H9 (cell line): ENCODE measurements at regions not wholly inside any gene's neighbourhood (a gene's known extent, or its start where the extent isn't known, plus 50 kb on each side); places are given as distances from the start of the nearest gene placed in this dataset.

ENCODE experiments used
- DNase-seq: peaks from one replicate; pipeline ENCODE4 v3.0.0-alpha.2; 2017
- H2AFZ ChIP-seq: one replicate; pipeline ENCODE4 v1.6.1; 2013; ENCODE audit warnings: mild to moderate bottlenecking, low read length, control low read depth, moderate library complexity
- H2AK5ac ChIP-seq: 2 replicates; pipeline ENCODE4 v1.6.1; 2013; ENCODE audit warnings: low read length, control low read depth, mixed read lengths; ENCODE audit not compliant: insufficient read length
- H2BK120ac ChIP-seq: one replicate; pipeline ENCODE4 v1.6.1; 2013; ENCODE audit warnings: low read depth, mild to moderate bottlenecking, low read length, control low read depth, inconsistent platforms; ENCODE audit not compliant: poor library complexity, severe bottlenecking
- H2BK12ac ChIP-seq: 2 replicates; pipeline ENCODE4 v1.6.1; 2013; ENCODE audit warnings: low read length, control low read depth, mixed read lengths, low read depth; ENCODE audit not compliant: insufficient read length
- H2BK15ac ChIP-seq: 2 replicates; pipeline ENCODE4 v1.6.1; 2013; ENCODE audit warnings: low read depth, low read length, control low read depth
- H2BK20ac ChIP-seq: one replicate; pipeline ENCODE4 v1.6.1; 2013; ENCODE audit warnings: low read depth, mild to moderate bottlenecking, low read length, control low read depth, inconsistent platforms; ENCODE audit not compliant: poor library complexity, severe bottlenecking
- H2BK5ac ChIP-seq: 2 replicates; pipeline ENCODE4 v1.6.1; 2013; ENCODE audit warnings: low read length, control low read depth, mixed read lengths; ENCODE audit not compliant: insufficient read length
- H3K14ac ChIP-seq: 2 replicates; pipeline ENCODE4 v1.6.1; 2013; ENCODE audit warnings: low read length, control low read depth; ENCODE audit not compliant: insufficient read depth
- H3K18ac ChIP-seq: 2 replicates; pipeline ENCODE4 v1.6.1; 2013; ENCODE audit warnings: low read depth, mild to moderate bottlenecking, mixed read lengths, low read length, control low read depth; ENCODE audit not compliant: insufficient read length
- H3K23ac ChIP-seq: 2 replicates; pipeline ENCODE4 v1.6.1; 2013; ENCODE audit warnings: low read length, control low read depth, mixed read lengths, low read depth; ENCODE audit not compliant: insufficient read length
- H3K23me2 ChIP-seq: 2 replicates; pipeline ENCODE4 v1.6.1; 2013; ENCODE audit warnings: low read depth, mild to moderate bottlenecking, mixed read lengths, low read length, control low read depth; ENCODE audit not compliant: insufficient read length, poor library complexity, severe bottlenecking
- H3K27ac ChIP-seq: 2 replicates; pipeline ENCODE4 v1.5.1; 2013; ENCODE audit warnings: low read length, control low read depth, mixed read lengths, low read depth; ENCODE audit not compliant: insufficient read length
- H3K27me3 ChIP-seq: 2 replicates; pipeline ENCODE4 v1.6.1; 2013; ENCODE audit warnings: low read length, control low read depth, inconsistent platforms; ENCODE audit not compliant: insufficient read depth
- H3K4ac ChIP-seq: 2 replicates; pipeline ENCODE4 v1.6.1; 2013; ENCODE audit warnings: low read depth, mild to moderate bottlenecking, control low read depth, inconsistent platforms, low read length, moderate library complexity
- H3K4me1 ChIP-seq: 2 replicates; pipeline ENCODE4 v1.6.1; 2013; ENCODE audit warnings: low read length, control low read depth, inconsistent platforms; ENCODE audit not compliant: insufficient read depth
- H3K4me2 ChIP-seq: 2 replicates; pipeline ENCODE4 v1.6.1; 2013; ENCODE audit warnings: low read length, control low read depth, mixed read lengths; ENCODE audit not compliant: insufficient read length, insufficient read depth
- H3K56ac ChIP-seq: 2 replicates; pipeline ENCODE4 v1.6.1; 2013; ENCODE audit warnings: low read depth, mild to moderate bottlenecking, mixed read lengths, low read length, control low read depth; ENCODE audit not compliant: insufficient read length
- H3K79me1 ChIP-seq: 2 replicates; pipeline ENCODE4 v1.6.1; 2013; ENCODE audit warnings: low read depth, mild to moderate bottlenecking, moderate library complexity, low read length, control low read depth, inconsistent platforms; ENCODE audit not compliant: insufficient read depth, poor library complexity, severe bottlenecking
- H3K79me2 ChIP-seq: 2 replicates; pipeline ENCODE4 v1.6.1; 2013; ENCODE audit warnings: low read length, control low read depth, inconsistent platforms; ENCODE audit not compliant: insufficient read depth
- H3K9ac ChIP-seq: 2 replicates; pipeline ENCODE4 v1.6.1; 2013; ENCODE audit warnings: low read length, control low read depth, mixed read lengths; ENCODE audit not compliant: insufficient read length; ENCODE audit errors: extremely low read depth
- H3K9me3 ChIP-seq: one replicate; pipeline ENCODE4 v1.6.1; 2013; ENCODE audit warnings: low read depth, low read length, inconsistent platforms; ENCODE audit not compliant: control insufficient read depth
- H3T11ph ChIP-seq: one replicate; pipeline ENCODE4 v1.6.1; 2013; ENCODE audit warnings: mild to moderate bottlenecking, low read length, control low read depth, inconsistent platforms
- H4K20me1 ChIP-seq: one replicate; pipeline ENCODE4 v1.6.1; 2013; ENCODE audit not compliant: control insufficient read depth, insufficient read length, insufficient read depth
- H4K5ac ChIP-seq: 2 replicates; pipeline ENCODE4 v1.6.1; 2013; ENCODE audit warnings: low read depth, mild to moderate bottlenecking, mixed read lengths, low read length, control low read depth; ENCODE audit not compliant: insufficient read length
- H4K8ac ChIP-seq: replicated peaks from 2 replicates; pipeline ENCODE4 v1.6.1; 2013; ENCODE audit warnings: low read length, control low read depth, mixed read lengths, low read depth; ENCODE audit not compliant: insufficient read length
- H4K91ac ChIP-seq: 2 replicates; pipeline ENCODE4 v1.6.1; 2013; ENCODE audit warnings: low read depth, mild to moderate bottlenecking, moderate library complexity, mixed read lengths, low read length, control low read depth; ENCODE audit not compliant: insufficient read length
- H3K27ac Mint-ChIP-seq, 3 experiments: 2 replicates in 2 of 3; 3 replicates in 1 of 3; pipeline ENCODE4 v1.8.0; 2020 to 2021; ENCODE audit warnings: mixed read lengths in 3 of 3, mild to moderate bottlenecking in 1 of 3, moderate library complexity in 1 of 3
- H3K27me3 Mint-ChIP-seq: 2 replicates; pipeline ENCODE4 v1.8.0; 2021; ENCODE audit warnings: low read depth, mild to moderate bottlenecking, moderate library complexity, mixed read lengths
- H3K36me3 Mint-ChIP-seq, 3 experiments: 2 replicates in 2 of 3; 3 replicates in 1 of 3; pipeline ENCODE4 v1.8.0; 2020 to 2021; ENCODE audit warnings: low read depth in 3 of 3, mixed read lengths in 3 of 3; ENCODE audit not compliant: insufficient read depth in 1 of 3
- H3K4me1 Mint-ChIP-seq, 2 experiments: 2 replicates each; pipeline ENCODE4 v1.8.0; 2020; ENCODE audit warnings: mixed read lengths in 2 of 2
- H3K4me3 Mint-ChIP-seq, 2 experiments: 2 replicates in 1 of 2; 3 replicates in 1 of 2; pipeline ENCODE4 v1.8.0; 2020 to 2021; ENCODE audit warnings: mild to moderate bottlenecking in 2 of 2, mixed read lengths in 2 of 2, moderate library complexity in 1 of 2
- H3K9me3 Mint-ChIP-seq, 2 experiments: 2 replicates in 1 of 2; 3 replicates in 1 of 2; pipeline ENCODE4 v1.8.0; 2020; ENCODE audit warnings: mild to moderate bottlenecking in 2 of 2, mixed read lengths in 2 of 2, moderate library complexity in 1 of 2
- WGBS: extraction: QIAGEN DNeasy Blood & Tissue Kit; methylation state at CpG from one replicate; pipeline ENCODE4 v1.1.7; 2013; ENCODE audit warnings: missing lambda C conversion rate, low lambda C conversion rate, mixed read lengths; ENCODE audit not compliant: insufficient read length; ENCODE audit errors: extremely low coverage; 5-methylcytosine and 5-hydroxymethylcytosine counted together
- TF ChIP-seq, protein P1 (sequence below): fragments of 200-600 bp; sonication (generic); conservative IDR thresholded peaks from 3 replicates; pipeline ENCODE4 v1.8.0; 2021; ENCODE audit warnings: antibody characterized with exemption, mild to moderate bottlenecking

DNA sequence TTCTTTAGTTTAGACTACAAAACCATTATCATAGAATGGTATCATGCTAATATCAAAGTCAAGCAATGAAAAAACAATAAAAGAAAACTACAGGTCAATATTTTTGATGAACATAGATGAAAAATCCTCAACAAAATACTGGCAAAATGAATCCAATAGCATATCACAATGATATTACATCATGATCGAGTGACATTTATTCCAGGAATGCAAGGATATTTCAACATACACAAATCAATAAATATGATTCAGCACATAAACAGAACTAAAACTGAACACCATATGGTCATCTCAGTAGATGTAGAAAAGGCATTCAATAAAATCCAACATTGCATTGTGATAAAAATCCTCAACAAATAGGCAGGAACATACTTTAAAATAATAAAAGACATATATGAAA, 1657.7 kb downstream of the KCNT2 start:
- H3K36me3 Mint-ChIP-seq, result no peaks in the 10 kb centered on the region
- no peak overlapping the region for H2BK20ac ChIP-seq
- no peaks in the 10 kb centered on the region for H3K23me2 ChIP-seq
- H3K27me3 Mint-ChIP-seq, result no peaks in the 10 kb centered on the region
- H3K14ac ChIP-seq, result no peak overlapping the region
- H3K27ac Mint-ChIP-seq, result no peak overlapping the region
- H3K79me1 ChIP-seq, result no peaks in the 10 kb centered on the region
- no peak overlapping the region for H2BK12ac ChIP-seq
- H2BK15ac ChIP-seq, result no peak overlapping the region
- H4K5ac ChIP-seq, result no peak overlapping the region
- no peaks in the 10 kb centered on the region for H3K4me1 ChIP-seq
- H3K4me2 ChIP-seq, result no peak overlapping the region
- no peak overlapping the region for H4K8ac ChIP-seq
- no peak overlapping the region for H3K23ac ChIP-seq
- H2AK5ac ChIP-seq, result no peak overlapping the region
- H3K18ac ChIP-seq, result no peak overlapping the region
- H3K56ac ChIP-seq, result no peak overlapping the region
- no peak overlapping the region for H3K27ac ChIP-seq
- peaks cover 0 to 3% of the 10 kb centered on the region in 2 experiments; a peak in 2 of 5 replicates for H3K9me3 Mint-ChIP-seq
- H4K91ac ChIP-seq, result no peak overlapping the region
- TF ChIP-seq, protein P1, sequence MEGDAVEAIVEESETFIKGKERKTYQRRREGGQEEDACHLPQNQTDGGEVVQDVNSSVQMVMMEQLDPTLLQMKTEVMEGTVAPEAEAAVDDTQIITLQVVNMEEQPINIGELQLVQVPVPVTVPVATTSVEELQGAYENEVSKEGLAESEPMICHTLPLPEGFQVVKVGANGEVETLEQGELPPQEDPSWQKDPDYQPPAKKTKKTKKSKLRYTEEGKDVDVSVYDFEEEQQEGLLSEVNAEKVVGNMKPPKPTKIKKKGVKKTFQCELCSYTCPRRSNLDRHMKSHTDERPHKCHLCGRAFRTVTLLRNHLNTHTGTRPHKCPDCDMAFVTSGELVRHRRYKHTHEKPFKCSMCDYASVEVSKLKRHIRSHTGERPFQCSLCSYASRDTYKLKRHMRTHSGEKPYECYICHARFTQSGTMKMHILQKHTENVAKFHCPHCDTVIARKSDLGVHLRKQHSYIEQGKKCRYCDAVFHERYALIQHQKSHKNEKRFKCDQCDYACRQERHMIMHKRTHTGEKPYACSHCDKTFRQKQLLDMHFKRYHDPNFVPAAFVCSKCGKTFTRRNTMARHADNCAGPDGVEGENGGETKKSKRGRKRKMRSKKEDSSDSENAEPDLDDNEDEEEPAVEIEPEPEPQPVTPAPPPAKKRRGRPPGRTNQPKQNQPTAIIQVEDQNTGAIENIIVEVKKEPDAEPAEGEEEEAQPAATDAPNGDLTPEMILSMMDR, result no peak
- WGBS, result no CpG with 5 or more reads among the region's 1 CpG
- H2BK120ac ChIP-seq, result no peak overlapping the region
- H2BK5ac ChIP-seq, result no peak overlapping the region
- no peaks in the 10 kb centered on the region for H3K79me2 ChIP-seq
- H3T11ph ChIP-seq, result no peak overlapping the region
- no peak overlapping the region for H3K4me3 Mint-ChIP-seq
- no peaks in the 10 kb centered on the region for H3K27me3 ChIP-seq
- H4K20me1 ChIP-seq, result no peaks in the 10 kb centered on the region
- no peaks in the 10 kb centered on the region for H3K9me3 ChIP-seq
- no peaks in the 10 kb centered on the region for H3K4me1 Mint-ChIP-seq
- no peak overlapping the region for H3K4ac ChIP-seq
- DNase-seq, result no peak
- no peak overlapping the region for H3K9ac ChIP-seq
- no peak overlapping the region for H2AFZ ChIP-seq
